ENCODE measurements at regions not wholly inside any gene's neighbourhood (a gene's known extent, or its start where the extent isn't known, plus 50 kb on each side); places are given as distances from the start of the nearest gene placed in this dataset.

GRCh38 chr5:155919725-155920124 lies 407.2 kb upstream of the SGCD start:
- TF ChIP-seq POLR2A (IDR thresholded peaks at IDR 0.05; ENCODE audit: borderline replicate concordance, extremely low read depth, insufficient read depth, insufficient read length) (no peak), YY1 (IDR thresholded peaks at IDR 0.05; ENCODE audit: extremely low read depth, insufficient replicate concordance, low read depth, low read length) (no peak), EZH2 (IDR thresholded peaks at IDR 0.05) (no peak), CTCF (IDR thresholded peaks at IDR 0.05 in 2 of 3, conservative IDR thresholded peaks at IDR 0.05 in 1 of 3; ENCODE audit: borderline replicate concordance in 1 of 3, insufficient read depth in 1 of 3, low read depth in 2 of 3, low read length in 2 of 3) (no peak), ZBTB33 (IDR thresholded peaks at IDR 0.05; ENCODE audit: extremely low read depth, insufficient replicate concordance, low read length) (no peak), POLR2AphosphoS5 (IDR thresholded peaks at IDR 0.05; ENCODE audit: low read depth, low read length) (no peak), ZNF274 (IDR thresholded peaks at IDR 0.05; ENCODE audit: low read depth, low read length) (no peak), ZFX (IDR thresholded peaks at IDR 0.05) (no peak), REST (IDR thresholded peaks at IDR 0.05; ENCODE audit: low read depth) (no peak), JUND (IDR thresholded peaks at IDR 0.05) (no peak), SRF (IDR thresholded peaks at IDR 0.05; ENCODE audit: low read depth) (no peak)
